Vagina (tissue), 2 donors: ENCODE measurements at regions not wholly inside any gene's neighbourhood (a gene's known extent, or its start where the extent isn't known, plus 50 kb on each side); places are given as distances from the start of the nearest gene placed in this dataset.

Experiments used
- DNase-seq, 2 donors: peaks; one replicate each; pipeline ENCODE4 v3.0.0-alpha.2; 2017; ENCODE audit errors: extremely low spot score in 2 of 2
- H3K27ac ChIP-seq: fragments of 200-600 bp; sonication (generic); one replicate; pipeline ENCODE4 v1.5.1; 2019
- H3K27me3 ChIP-seq: fragments of 200-600 bp; sonication (generic); one replicate; pipeline ENCODE4 v1.5.1; 2019
- H3K36me3 ChIP-seq, 2 donors: fragments of 200-600 bp; sonication (generic); one replicate each; pipeline ENCODE4 v1.5.1; 2017 to 2019
- H3K4me1 ChIP-seq: fragments of 200-600 bp; sonication (generic); one replicate; pipeline ENCODE4 v1.5.1; 2019
- H3K4me3 ChIP-seq, 2 donors: fragments of 200-600 bp; sonication (generic); 1 replicate in 1 of 2; 2 replicates in 1 of 2; pipeline ENCODE4 v1.5.1; 2016 to 2019
- H3K9me3 ChIP-seq: fragments of 200-600 bp; sonication (generic); one replicate; pipeline ENCODE4 v1.5.1; 2019
- POLR2A ChIP-seq, 2 donors: fragments of 450-650 bp; IDR thresholded peaks; one replicate each; pipeline ENCODE4 v1.6.1; 2017; ENCODE audit warnings: antibody characterized with exemption in 2 of 2, mild to moderate bottlenecking in 2 of 2, moderate library complexity in 2 of 2
- POLR2AphosphoS5 ChIP-seq, 2 donors: sonication (generic); formaldehyde crosslinking; IDR thresholded peaks; one replicate each; pipeline ENCODE4 v1.9.0; 2017; ENCODE audit warnings: antibody characterized with exemption in 2 of 2, mild to moderate bottlenecking in 2 of 2, low read depth in 1 of 2; ENCODE audit not compliant: insufficient read depth in 1 of 2
- intact Hi-C: fragments of 100-400 bp; cut with DNase I; formaldehyde crosslinking; loops from one replicate; pipeline ENCODE4 v1.15.1; 2023
- TF ChIP-seq, protein P1 (sequence below), 3 experiments: fragments of 450-650 bp in 2 of 3; fragments of 200-600 bp in 1 of 3; sonication (generic) in 1 of 3; IDR thresholded peaks; one replicate each; pipeline ENCODE4 v1.5.1; 2017 to 2019; ENCODE audit warnings: antibody characterized with exemption in 3 of 3, mild to moderate bottlenecking in 2 of 3, moderate library complexity in 2 of 3

DNA sequence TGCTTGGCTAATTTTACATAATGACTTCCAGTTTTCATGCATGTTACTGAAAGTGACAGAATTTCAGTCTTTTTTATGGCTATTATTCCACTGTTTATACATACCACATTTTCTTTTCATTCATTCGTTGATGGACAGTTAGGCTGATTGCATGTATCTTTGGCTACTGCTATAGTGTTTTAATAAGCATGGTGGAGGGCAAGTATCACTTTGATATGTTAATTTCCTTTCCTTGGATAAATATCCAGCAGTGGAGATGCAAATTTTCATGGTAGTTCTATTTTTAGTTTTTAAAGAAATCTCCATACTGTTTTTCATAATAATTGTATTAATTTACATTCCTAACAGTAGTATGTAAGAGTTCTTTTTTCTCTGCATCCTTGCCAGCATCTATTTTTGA, 297.9 kb downstream of the PRR16 start:
- Histone ChIP-seq H3K4me1 (peaks cover 1% of the 10 kb centered on the region), H3K27me3 (no peaks in the 10 kb centered on the region), H3K9me3 (no peaks in the 10 kb centered on the region), H3K4me3 (no peak overlapping the region), H3K27ac (no peak overlapping the region), H3K36me3 (no peaks in the 10 kb centered on the region)
- no peak for DNase-seq
- TF ChIP-seq POLR2AphosphoS5 (IDR thresholded peaks at IDR 0.05; ENCODE audit: insufficient read depth in 1 of 2, low read depth in 1 of 2) (no peak), POLR2A (IDR thresholded peaks at IDR 0.05) (no peak)
- TF ChIP-seq, protein P1, sequence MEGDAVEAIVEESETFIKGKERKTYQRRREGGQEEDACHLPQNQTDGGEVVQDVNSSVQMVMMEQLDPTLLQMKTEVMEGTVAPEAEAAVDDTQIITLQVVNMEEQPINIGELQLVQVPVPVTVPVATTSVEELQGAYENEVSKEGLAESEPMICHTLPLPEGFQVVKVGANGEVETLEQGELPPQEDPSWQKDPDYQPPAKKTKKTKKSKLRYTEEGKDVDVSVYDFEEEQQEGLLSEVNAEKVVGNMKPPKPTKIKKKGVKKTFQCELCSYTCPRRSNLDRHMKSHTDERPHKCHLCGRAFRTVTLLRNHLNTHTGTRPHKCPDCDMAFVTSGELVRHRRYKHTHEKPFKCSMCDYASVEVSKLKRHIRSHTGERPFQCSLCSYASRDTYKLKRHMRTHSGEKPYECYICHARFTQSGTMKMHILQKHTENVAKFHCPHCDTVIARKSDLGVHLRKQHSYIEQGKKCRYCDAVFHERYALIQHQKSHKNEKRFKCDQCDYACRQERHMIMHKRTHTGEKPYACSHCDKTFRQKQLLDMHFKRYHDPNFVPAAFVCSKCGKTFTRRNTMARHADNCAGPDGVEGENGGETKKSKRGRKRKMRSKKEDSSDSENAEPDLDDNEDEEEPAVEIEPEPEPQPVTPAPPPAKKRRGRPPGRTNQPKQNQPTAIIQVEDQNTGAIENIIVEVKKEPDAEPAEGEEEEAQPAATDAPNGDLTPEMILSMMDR (IDR thresholded peaks at IDR 0.05) = no peak
- intact Hi-C loops = no loop called here

- H3K27me3 ChIP-seq = no peaks in the 10 kb centered on the region
- H3K4me3 ChIP-seq = no peak overlapping the region
- no peaks in the 10 kb centered on the region for H3K36me3 ChIP-seq
- DNase-seq = no peak
- H3K27ac ChIP-seq = no peak overlapping the region
- no peak for TF ChIP-seq POLR2A (IDR thresholded peaks at IDR 0.05)
- TF ChIP-seq POLR2AphosphoS5 (IDR thresholded peaks at IDR 0.05; ENCODE audit: insufficient read depth in 1 of 2, low read depth in 1 of 2) = no peak
- TF ChIP-seq, protein P1 (IDR thresholded peaks at IDR 0.05) = no peak
- peaks cover 7% of the 10 kb centered on the region for H3K4me1 ChIP-seq
- intact Hi-C loops = no loop called here
- no peaks in the 10 kb centered on the region for H3K9me3 ChIP-seq
Observed at GRCh38 chr5:120765189-120765588, 301.1 kb downstream of the PRR16 start.

GRCh38 chr5:120767178-120767820, 303.2 kb downstream of the PRR16 start:
- Histone ChIP-seq H3K4me1 (peaks cover 7% of the 10 kb centered on the region), H3K27me3 (no peaks in the 10 kb centered on the region), H3K4me3 (no peak overlapping the region), H3K27ac (no peak overlapping the region), H3K36me3 (no peaks in the 10 kb centered on the region), H3K9me3 (no peaks in the 10 kb centered on the region)
- intact Hi-C loops = no loop called here
- no peak for DNase-seq
- TF ChIP-seq, protein P1 (IDR thresholded peaks at IDR 0.05) = no peak

DNA sequence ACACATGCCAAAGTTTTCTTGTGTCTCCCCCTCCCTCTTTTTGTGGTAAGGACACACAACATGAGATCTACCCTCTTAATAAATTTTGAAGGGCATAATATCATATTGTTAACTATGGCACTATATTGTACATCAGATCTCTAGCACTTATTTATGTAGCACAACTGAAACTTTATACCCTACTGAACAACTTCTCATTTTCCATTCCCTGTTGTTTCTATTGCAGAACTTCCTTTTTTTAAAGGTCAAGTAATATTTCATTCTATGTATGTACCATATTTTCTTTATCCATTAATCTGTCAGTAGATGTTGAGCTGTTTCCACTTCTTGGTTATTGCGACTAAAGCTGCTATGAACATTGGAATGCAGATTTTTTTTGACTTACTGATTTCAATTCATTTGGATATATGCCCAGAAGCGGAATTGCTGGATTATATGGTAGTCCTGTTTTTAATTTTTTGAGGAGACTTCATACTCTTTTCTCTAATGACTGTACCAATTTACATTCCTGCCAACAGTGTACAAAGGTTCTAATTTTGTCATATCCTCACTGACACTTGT, 305.3 kb downstream of the PRR16 start:
- TF ChIP-seq POLR2AphosphoS5 (IDR thresholded peaks at IDR 0.05; ENCODE audit: insufficient read depth in 1 of 2, low read depth in 1 of 2) = no peak
- TF ChIP-seq POLR2A (IDR thresholded peaks at IDR 0.05) = no peak
- TF ChIP-seq, protein P1 (IDR thresholded peaks at IDR 0.05) = no peak
- DNase-seq = no peak
- Histone ChIP-seq H3K4me1 (peaks cover 7% of the 10 kb centered on the region), H3K27ac (no peak overlapping the region), H3K36me3 (no peaks in the 10 kb centered on the region), H3K4me3 (no peak overlapping the region), H3K9me3 (no peaks in the 10 kb centered on the region), H3K27me3 (no peaks in the 10 kb centered on the region)
- intact Hi-C loops = no loop called here

GRCh38 chr5:120771202-120771601, 307.1 kb downstream of the PRR16 start:
- Histone ChIP-seq H3K4me3 (no peak overlapping the region), H3K27ac (no peak overlapping the region), H3K36me3 (no peaks in the 10 kb centered on the region), H3K4me1 (peaks cover 7% of the 10 kb centered on the region), H3K27me3 (no peaks in the 10 kb centered on the region), H3K9me3 (no peaks in the 10 kb centered on the region)
- DNase-seq = no peak
- intact Hi-C loops = no loop called here
- TF ChIP-seq POLR2A (IDR thresholded peaks at IDR 0.05) (no peak), POLR2AphosphoS5 (IDR thresholded peaks at IDR 0.05; ENCODE audit: insufficient read depth in 1 of 2, low read depth in 1 of 2) (no peak)
- TF ChIP-seq, protein P1 (IDR thresholded peaks at IDR 0.05) = no peak
